ENCODE measurements at regions not wholly inside any gene's neighbourhood (a gene's known extent, or its start where the extent isn't known, plus 50 kb on each side); places are given as distances from the start of the nearest gene placed in this dataset.

GRCh38 chr6:167590193-167590592 is 236.5 kb upstream of the AFDN start:
- Mint-ChIP-seq H3K4me1 (ENCODE audit: low read depth, unreplicated experiment) (no peaks in the 10 kb centered on the region), H3K27me3 (ENCODE audit: unreplicated experiment) (peaks cover 3% of the 10 kb centered on the region), H3K27ac (ENCODE audit: unreplicated experiment) (peak overlapping the region; percentile 6), H3K4me3 (ENCODE audit: unreplicated experiment) (no peak overlapping the region), H3K36me3 (ENCODE audit: unreplicated experiment) (peaks cover 25% of the 10 kb centered on the region), H3K9me3 (ENCODE audit: unreplicated experiment) (peaks cover 7% of the 10 kb centered on the region)
- TF ChIP-seq, protein P1, sequence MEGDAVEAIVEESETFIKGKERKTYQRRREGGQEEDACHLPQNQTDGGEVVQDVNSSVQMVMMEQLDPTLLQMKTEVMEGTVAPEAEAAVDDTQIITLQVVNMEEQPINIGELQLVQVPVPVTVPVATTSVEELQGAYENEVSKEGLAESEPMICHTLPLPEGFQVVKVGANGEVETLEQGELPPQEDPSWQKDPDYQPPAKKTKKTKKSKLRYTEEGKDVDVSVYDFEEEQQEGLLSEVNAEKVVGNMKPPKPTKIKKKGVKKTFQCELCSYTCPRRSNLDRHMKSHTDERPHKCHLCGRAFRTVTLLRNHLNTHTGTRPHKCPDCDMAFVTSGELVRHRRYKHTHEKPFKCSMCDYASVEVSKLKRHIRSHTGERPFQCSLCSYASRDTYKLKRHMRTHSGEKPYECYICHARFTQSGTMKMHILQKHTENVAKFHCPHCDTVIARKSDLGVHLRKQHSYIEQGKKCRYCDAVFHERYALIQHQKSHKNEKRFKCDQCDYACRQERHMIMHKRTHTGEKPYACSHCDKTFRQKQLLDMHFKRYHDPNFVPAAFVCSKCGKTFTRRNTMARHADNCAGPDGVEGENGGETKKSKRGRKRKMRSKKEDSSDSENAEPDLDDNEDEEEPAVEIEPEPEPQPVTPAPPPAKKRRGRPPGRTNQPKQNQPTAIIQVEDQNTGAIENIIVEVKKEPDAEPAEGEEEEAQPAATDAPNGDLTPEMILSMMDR (IDR thresholded peaks at IDR 0.05; ENCODE audit: partially characterized antibody, unreplicated experiment), result no peak
- no peak for DNase-seq

Measured in glutamatergic neuron (in vitro differentiated cells).